ENCODE measurements at regions not wholly inside any gene's neighbourhood (a gene's known extent, or its start where the extent isn't known, plus 50 kb on each side); places are given as distances from the start of the nearest gene placed in this dataset.
A peak's percentile ranks its signal among the peaks of the same experiment; 100 is the strongest.

DNA sequence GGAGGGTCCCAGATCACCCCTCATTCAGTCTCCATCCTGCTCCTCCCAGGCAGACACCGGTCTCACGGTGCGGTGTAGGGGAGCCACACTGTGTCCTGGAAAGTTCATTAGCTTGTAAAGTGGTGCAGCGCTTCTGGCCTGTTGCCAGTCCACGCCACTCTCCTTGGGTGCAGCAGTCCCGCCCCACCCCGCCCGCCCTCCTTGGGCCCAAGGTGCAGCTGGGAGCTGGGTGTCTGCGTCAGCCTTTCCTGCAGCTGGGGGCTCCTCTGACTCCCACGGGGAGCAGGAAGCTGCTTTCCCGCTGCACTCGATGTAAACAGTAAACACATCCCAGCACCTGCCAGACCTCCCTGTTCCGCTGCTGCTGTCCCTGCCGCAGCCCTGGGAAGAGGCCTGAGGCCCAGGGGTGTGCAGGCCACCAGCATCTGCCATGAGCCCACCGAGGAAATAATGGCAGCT lies 53.8 kb upstream of the ASB18 start:
- FAIRE-seq, result no peak

DNA sequence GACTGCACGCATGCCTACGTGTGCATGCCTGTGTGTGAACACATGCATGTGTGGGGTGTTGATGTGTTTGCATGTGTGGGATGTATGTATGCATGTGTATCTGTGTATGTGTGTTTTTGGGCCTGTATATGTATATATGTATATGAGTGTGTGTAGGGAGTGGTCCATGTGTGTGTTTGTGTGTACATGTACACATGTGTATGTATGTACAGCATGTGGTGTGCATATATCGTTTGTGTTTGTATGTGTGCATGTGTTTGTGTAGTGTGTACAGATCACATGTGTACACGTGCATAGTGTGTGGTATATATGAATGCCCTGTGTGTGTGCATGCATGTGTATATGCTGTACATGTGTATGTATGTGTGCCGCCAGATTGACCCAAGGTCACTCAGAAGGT lies 54.2 kb upstream of the ASB18 start:
- no peak for FAIRE-seq

DNA sequence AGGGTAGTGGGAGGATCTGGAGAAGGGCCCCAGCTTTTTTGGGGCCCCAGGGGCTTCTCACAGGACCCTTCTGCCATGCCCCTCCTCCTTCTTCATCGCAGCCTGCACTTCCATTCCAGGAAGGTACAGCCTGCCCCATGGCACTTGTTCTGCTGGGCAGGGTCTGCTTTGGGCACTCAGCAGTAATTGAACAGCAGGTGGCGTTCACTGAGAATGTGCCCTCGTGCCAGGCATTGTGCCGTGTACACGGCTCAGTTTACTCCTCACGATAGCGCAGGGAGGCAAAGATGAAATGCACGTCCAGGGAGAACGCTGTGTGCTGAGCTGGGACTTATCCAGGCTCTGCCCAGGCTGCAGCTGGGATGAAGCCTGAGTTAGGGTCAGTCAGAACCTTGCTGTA lies 54.8 kb upstream of the ASB18 start:
- FAIRE-seq, result no peak

DNA sequence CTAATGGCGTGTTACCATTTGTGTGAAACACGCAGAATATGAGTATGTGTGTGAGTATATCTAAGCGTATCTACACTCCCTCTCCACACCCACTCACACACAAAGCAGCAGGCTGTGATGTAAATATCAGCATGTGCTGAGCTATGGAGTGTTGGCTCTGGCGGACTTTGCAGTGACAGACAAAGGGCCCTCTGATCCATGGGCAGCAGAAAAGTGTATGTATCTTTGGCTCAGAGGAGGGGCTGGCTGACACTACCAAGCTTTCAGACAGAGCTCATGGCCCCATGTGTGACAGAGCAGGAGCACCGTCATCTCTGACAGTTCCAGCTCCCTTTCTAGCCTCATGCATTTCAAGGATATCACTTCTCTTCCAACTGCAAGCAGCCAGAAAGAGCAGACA lies 57.2 kb upstream of the ASB18 start:
- no peak for FAIRE-seq

DNA sequence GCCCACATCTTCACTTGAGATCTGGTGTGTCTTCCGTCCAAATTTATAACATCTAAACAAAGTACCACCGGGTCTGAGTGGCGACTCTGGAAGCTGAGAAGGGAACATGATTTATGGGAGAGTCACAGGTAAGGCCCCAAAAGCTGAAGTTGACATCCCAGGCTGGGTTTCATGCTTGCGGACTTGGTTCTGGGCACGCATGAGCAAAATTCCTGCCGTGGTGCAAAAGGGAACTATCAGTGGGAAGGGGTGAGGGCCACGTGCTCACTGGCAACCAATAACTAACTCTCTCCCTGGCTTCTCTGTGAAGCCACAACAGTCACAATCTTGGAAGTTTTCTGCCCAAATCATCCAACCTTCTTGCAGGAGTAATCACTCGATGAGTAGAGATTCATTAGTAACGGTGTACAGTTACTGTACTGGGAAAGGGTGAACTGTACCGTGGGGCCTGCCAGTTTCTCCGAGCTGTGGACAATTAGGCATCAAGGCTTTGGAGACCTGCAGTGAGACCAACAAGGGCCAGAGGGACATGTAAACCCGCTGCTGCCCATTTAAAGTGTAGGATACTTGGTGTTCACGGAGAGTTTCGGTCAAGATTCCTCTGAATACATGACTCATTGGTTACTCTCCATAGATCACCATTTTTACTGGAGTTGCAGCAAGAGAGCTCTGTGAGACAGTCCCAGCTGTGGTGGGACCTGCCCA lies 69.4 kb upstream of the ASB18 start:
- FAIRE-seq, result no peak

DNA sequence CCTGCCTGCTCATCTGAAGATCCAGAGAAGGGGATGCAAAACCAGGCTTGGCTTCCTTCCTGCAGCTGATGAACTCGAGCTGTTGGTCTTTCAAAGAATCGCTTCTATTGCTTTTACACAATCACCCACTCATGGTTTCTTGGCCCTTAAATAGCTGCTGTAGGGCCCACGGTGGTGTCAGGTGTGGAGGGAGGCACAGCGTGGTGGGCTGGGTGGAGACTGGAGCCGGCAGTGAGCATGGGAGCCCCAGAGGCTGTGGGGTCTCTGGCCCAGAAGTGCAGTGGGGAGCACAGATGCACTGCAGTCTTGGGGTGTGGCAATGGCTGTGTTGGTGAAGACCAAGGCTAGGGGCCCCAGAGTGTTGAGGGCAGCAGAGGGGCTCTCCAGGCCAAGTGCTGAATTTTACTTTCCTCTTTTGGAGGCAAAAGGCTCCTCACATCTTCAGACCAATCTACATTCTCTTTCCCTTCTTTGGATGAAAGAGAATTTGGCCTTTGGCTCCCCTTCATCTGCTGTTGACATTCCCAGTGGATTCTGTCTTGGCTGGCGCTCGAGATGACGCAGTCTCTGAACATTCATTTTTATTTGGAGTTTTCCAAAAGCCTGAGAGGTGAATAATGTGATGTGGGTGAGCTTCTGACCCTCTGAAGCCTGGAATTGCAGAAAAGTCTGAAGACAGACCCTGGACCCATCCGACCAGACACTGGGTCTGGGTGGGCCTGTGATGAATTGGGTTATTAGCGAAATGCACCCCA lies 70.1 kb upstream of the ASB18 start:
- FAIRE-seq, result no peak

DNA sequence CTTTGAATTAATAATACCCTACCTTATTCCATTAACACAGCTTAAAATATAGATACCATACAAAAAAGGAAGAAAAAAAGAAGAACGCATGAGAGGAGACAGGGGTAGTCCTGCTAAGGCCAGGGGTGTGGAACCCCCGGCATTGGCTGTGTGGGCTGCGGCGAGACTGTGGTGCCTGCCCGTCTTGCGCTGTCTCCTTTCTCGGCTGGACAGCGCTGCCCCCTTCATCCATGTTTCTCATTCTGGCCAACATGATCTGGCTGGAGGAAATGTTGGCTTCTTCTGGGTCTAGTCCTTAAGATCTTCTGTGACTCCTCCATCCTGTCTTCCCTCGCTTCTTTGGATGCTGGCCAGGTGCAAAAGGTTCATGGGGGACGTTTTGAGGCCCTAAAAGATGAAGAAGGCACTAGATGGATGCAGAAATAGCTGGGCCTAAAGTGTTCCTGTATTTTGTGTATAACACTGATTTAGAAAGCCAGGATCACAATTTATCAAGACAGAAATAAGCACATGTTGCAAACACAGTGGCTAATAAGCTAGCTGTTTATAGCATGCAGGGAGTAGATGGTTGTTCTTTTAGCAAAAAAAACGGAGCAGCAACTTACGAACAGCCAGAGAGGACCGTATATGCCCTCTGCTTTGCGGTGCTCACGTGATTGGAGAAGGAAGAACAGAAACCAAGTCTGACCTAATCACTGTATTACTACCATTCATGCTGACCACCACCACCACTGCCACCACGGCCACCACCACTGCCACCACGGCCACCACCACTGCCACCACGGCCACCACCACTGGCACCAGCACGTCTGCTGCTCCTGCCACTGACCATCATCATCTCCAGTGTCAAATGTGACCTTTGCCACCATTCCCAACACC lies 71.7 kb upstream of the ASB18 start:
- FAIRE-seq, result no peak

DNA sequence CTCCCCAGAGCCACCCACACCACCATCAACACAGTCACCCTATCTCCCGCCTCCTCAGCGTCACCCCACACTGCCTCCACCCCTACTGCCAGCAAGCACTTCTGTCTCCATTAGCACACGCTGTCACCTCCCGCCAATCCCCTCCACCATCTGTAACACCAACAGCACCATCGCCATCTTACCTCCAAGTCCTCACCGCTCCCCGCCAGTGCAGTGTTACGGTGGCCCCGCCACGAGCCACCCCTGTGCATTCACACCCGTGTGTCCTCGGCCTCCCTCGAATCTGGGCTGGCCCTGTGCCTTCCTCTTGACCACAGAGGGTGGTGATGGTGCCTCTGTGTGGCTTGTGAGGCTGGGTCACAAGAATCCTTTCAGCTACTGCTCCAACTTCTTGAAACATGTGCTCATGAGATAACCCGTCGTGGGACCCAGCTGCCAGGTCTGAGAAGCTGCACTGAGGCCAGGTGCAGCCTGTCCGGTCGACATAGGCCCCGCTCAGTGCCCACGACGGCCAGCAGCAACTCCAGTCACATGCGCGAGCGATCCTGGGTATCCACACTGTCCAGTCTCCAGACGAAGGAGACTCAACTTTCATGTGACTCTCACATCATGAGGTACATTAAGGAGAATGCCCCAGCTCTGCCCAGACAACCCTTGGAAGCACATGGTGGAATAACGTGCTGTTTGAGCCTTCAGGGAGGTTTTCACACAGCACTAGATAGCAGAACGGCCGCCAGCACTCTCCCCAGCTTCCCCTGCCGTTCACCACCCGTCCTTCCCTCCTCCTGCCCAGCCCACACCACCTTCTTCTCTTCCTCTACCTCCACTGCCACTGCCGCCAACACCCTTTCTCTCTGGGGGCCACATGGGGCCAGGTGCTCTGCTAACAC lies 72.6 kb upstream of the ASB18 start:
- no peak for FAIRE-seq

DNA sequence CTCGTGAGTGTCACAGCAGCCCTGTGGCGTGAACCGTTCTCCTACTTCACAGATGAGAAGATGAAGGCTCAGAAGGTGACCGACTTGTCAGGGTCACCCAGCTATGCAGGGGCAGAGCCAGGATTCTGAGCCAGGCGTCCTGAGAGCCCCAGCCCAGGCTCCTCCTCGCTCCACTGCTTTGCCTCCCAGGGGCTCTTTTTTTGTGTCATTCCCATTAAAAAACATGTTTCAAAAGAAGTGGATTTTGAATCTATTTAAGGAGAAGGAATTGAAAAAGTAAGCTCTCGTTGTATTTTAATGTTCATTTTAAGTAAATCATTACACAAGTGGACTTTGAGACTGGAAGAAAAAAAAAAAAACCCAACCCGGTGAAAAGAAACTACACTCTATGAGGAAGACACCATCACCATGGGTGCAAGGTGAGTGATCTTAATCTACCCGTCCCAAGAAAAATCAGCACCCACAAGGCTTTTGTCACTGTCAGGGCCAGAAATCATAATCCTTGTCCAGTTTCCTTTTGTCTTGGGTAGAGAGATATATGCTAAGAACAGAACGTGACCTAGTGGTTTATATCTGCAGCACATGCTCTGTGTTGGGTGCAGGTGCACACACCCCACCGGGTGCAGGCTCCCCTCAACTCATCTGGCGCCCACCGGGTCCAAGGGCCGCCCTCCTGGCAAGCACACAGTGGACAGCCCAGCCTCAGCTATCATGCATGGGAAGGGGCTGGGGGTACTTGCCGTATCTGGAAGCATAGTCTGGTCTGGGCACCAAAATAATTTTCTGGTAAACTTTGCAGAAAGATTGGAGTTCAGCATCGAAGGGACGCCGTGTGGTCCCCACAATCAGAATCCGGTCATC lies 73.5 kb upstream of the ASB18 start:
- FAIRE-seq, result no peak

DNA sequence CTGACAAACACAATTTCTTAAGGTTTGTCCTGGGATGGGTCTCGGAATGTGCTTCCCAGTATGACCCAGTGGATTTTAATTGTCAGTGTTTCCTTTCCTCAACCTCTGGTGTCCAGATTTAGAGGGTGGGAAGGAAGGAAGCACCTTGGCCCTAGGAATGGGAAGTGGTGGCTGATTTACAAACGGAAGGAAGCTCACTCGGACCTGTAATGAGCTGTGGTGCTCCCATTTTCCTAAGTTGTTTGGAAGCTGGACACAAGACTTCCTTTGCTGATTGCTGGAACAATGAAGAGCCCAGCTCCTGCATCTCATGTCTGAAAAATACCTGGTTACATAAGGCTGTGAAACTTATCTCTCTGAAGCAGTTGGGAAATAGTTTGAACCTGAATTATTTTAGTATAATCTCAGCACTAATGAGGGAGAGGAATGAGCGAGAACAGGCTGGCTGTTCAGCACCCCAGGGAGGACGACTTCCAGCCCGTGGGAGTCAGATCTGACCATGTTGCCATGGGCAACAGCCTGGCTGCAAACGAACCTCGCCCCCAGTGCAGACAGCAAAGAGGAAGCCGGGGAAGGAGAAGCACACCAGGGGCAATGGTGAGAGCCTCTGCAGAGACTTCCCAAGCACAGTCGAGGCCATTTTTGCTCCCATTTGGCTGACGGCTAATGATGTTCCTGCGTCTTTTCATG lies 74.4 kb upstream of the ASB18 start:
- no peak for FAIRE-seq

DNA sequence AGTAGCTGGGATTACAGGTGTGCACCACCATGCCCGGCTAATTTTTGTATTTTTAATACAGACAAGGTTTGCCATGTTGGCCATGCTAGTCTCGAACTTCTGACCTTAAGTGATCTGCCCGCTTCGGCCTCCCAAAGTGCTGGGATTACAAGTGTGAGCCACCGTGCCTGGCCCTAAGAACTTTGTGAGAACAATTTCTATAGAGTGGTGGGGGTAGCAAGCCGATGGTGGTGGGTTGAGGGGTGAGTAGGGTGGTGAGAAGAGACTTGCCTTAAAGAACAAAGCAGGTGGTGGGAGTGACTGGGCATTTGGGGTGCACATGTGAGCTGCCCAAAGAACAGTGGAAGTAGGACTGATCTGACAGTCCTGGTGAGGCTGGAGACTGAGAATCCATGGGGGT lies 76.0 kb upstream of the ASB18 start:
- FAIRE-seq, result no peak

DNA sequence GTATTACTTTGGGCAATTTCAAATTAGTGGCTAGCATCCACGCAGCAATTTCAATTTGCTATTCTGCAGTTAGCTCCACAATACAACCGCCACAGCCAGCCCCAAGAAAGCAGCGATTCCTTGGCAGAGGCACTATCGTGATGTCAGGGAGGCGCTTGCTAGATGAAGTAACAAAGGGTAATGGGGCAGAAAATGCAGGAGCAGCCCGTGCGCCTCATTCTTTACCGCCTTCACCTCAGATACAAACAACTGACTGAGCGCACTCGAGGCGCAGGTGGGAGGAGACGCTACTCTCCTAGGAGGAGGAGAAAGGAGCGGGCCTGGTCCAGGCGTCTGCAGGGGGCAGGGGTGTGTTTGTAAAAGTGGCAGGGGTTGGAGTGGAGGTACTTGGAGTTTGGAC lies 76.9 kb upstream of the ASB18 start:
- FAIRE-seq, result no peak

DNA sequence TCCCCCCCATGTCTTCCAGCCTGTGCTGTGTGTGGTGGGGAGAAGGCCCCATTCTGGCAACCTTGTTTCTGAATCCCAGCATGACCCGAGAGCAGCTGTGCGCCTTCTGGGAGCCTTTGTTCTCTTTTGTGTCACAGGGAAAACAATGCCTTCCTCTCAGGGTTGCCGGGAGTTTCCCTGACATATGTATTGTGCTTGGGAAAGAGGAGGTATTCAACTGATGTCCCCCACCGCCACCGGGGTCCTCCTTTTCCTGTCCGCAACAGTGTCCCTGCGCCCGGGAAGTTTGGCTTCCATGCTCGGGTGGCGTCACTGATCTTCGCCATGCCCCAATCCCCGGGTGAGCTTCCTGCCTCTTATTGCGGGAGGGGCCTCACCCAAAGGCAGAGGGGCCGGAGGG lies 77.5 kb upstream of the ASB18 start:
- no peak for FAIRE-seq

DNA sequence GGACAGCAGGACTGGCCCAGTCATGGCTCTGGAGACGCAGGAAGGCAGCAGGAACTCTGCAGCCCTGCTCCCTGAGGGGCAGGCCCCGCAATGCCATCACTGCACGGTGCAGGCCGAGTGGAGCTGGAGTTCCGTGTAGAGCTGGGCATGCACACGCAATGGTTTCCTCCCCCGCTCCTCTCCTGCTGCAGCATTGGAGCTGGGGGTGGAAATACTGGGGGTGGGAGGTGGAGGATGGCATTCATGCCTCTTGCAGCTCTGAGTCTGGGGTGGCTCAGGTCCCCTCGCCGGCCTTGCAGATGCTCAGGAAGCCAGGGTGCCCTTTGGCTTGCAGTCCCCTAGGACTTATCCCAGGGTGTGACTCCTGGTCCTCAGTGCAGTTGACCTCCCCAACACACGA lies 78.3 kb upstream of the ASB18 start:
- no peak for FAIRE-seq

DNA sequence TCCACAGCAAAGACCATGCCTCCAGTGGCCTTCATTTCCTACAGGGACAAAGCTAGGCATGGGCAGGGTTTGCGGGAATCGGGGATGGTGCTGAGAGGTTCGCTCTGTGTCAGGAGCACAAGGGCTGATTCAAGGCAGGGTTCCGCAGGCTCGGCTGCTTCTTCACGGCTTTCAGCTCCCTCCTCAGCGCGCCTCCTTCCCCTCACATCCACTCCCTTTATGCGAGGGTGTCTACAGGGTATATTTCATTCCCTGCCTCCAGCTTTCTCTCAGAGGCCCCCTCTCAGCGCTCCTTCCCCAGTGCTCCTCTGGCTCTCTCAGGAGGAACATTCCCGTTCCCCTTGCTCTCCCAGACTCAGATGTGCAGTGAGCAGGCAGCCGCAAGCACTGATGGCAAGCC lies 78.7 kb upstream of the ASB18 start:
- FAIRE-seq, result no peak

DNA sequence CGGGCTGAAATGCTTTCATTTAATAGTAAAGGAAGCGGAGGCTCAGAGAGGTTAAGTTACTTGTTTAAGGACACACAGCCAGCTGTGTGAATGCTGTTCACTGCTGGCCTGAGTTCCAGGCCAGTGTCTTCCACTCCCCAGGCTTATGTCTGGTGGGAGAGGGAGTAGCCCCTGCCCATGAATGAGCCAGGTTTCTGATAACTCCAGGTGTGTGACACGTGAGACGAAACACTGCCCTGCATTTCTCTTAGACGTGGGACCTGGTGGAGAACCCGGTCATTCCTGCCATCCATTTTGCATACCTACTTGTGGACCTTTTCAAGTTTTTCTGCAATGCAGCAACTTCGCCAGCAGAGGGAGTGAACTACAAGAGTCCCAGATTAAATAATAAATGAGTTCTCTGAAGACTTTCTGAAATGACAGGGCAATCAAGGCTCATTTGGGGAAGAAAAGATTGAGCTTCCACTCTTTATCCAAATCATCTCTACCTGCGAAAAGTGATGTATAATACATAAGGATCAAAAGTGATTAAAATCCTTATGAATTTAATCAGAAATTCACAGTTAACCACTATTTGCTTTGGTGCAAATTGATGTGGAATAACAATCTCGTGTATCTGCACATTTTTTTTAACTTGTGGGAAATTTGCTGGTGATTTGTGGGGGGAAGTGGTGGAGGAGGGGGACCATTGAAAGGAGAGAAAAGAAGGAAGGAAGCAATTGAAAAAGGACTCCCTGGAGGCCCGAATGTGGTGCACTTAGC lies 79.4 kb upstream of the ASB18 start:
- FAIRE-seq, result peak; percentile 55

DNA sequence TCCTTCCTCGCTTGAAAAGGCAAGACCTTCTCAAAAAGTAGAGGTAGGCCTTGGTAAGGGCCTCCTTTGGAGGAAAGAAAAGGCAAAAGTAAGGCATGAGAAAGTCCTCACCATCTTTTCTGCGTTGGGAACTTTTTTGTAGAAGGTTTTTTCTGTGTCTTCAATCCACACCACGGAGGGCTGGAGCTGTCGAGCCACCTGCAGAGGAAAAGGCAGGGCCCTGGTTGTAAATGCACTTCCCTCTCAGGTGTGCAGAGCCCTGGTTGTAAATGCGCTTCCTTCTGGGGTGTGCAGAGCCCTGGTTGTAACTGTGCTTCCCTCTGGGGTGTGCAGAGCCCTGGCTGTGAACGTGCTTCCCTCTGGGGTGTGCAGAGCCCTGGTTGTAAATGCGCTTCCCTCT lies 80.2 kb upstream of the ASB18 start:
- FAIRE-seq, result no peak

DNA sequence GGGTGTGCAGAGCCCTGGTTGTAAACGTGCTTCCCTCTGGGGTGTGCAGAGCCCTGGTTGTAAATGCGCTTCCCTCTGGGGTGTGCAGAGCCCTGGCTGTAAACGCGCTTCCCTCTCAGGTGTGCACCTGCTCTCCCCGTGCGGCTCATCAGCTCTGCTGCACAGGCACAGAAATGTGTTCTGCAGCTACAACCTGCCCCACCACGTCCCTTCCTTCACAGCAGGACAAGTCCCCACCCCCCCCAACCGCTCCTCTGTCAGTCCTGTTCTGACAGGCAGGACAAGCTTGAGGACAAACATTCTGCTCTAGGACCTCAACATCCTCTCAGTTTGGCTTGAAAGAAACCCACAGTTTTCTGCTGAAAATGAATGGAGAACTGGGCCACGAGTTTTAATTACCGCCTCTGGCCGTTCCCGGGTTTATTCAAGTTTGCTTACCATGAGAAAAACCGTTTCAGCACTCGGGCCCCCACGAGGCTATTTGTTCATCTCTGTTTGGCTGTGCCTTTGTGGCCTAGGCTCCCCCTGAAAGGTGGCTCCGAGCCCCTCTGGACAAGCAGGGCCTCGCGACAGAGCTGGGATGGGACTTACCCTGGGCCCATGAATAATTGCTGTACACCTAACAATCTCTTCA lies 81.0 kb upstream of the ASB18 start:
- FAIRE-seq, result no peak

DNA sequence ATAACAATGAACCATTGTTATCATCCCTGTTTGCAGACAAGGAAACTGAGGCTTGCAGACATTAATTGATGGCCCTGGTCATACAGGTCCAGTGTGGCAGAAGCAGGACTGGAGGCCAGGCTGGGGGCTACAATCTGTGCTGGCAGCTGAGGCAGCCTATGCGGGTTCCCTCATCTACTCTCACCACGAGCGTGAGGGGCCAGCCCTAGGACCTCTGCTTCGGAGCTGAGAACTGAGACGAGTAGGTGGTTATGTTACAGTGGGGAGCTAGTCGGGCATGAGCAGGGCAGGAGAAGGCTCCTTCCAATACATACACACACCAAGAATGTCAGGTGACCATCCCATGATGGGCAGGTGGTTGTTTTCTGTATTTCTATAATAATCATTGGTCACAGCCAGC lies 82.2 kb upstream of the ASB18 start:
- no peak for FAIRE-seq

DNA sequence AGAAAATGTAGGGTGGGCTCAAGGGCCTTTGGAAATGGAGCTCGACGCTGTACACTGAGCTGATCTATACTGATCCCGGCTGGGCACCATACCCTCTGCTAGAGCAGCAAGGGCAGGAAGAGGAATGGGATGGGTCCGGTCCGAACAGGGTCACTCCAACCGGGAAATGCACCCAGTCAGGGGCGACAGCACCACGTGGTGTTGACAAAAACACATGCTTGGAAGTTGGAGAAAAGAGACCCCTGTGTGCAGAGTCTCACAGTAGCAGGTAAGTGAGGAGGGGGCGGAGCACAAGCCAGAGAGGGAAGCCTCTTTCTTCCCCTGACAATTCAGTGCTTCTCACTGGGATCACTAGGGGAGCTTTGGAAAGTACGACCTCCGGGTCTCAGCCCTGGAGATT lies 84.1 kb upstream of the ASB18 start:
- no peak for FAIRE-seq
